ENCODE measurements at regions not wholly inside any gene's neighbourhood (a gene's known extent, or its start where the extent isn't known, plus 50 kb on each side); places are given as distances from the start of the nearest gene placed in this dataset.
A peak's percentile ranks its signal among the peaks of the same experiment; 100 is the strongest.
"Not testable (repeated sequence)": the region's sequence is repeated elsewhere in the genome, so short reads cannot be mapped to it uniquely, and the experiment has no call there.

DNA sequence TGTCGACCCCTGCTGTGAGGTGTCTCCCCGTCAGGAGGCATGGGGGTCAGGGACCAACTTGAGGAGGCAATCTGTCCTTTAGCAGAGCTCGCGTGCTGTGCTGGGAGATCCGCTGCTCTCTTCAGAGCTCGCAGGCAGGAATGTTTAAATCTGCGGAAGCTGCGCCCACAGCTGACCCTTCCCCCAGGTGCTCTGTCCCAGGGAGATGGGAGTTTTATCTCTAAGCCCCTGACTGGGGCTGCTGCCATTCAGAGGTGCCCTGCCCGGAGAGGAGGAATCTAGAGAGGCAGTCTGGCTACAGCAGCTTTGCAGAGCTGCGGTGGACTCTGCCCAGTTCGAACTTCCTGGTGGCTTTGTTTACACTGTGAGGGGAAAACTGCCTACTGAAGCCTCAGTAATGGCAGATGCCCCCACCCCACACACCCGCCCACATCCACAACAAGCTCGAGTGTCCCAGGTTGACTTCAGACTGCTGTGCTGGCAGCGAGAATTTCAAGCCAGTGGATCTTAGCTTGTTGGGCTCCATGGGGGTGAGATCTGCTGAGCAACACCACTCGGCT is 133.1 kb downstream of the CENPC start:
- DNase-seq (ENCODE audit: low spot score) = not testable (repeated sequence)

DNA sequence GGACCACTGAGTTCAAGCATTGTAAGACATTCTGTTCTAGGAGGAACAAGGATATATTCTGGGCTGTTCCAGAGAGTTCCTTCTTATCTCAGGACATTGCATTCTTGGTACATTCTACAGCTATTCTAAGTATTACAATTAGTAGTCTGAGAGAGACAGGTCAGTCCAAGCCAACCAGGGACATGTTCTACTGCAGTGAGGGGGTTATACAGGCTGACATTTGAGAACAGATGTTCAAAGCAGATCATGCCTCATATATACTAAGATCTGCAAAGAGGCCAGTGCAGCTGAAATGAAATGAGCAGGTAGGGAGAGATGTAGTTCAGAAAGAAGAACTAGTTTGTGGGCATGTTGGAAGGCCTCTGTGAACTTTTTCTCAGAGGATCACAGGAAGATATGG is 142.0 kb downstream of the CENPC start:
- DNase-seq (ENCODE audit: low spot score) = no peak

DNA sequence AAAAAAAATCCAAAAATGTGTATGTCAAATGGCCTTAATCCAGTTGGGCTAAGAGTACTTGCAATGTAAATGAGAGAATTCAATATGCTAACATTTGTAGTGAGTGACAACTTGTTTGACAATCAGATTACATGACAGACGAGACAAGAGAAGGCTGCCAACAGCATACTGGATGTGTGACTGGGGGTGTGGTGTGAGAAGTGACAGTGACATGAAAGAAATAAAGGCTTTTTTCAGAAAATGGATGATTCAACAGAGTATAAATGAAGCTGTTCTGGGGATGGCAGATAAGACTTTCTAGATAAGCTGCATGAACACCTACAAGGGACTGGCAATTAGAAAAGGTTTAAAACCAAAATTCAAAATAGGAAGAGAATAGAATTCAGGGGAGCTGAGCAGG is 143.4 kb downstream of the CENPC start:
- DNase-seq (ENCODE audit: low spot score) = no peak

DNA sequence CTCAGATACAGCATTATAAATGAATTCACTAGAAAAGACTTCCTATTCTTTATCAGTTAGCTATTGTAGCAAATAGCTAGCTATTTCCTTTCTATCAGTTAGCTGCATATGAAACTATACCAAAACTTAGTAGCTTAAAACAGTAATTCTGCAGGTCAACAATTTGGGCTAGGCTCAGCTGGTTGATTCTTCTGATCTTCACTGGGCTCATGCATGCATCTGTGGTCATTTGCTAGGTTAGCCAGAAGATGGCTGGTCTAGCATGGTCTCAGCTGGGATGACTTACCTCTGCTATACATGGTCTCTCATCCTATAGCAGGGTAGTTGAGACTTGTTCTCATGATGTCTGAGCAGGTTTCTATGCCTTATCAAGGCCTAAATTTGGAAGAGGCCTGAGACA is 147.4 kb downstream of the CENPC start:
- no peak for DNase-seq (ENCODE audit: low spot score)

DNA sequence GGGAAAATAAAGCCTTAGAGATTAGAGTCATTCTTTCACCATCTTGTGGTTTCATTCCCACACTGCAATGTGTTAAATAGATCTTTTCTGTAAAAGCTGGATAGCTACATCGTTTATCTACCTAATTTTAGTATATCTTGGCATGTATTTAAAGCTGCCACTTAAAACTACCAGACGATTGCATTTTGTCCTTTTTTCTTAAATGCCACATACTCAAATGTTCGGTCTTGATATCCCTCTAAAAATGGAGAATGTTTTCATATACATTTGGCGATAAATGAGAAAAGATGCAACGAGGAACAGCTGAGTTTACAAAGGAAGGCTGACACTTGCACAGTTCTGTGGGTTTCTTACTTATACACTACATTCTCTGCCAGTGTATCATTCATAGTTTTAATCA is 148.3 kb downstream of the CENPC start:
- DNase-seq (ENCODE audit: low spot score) = no peak

DNA sequence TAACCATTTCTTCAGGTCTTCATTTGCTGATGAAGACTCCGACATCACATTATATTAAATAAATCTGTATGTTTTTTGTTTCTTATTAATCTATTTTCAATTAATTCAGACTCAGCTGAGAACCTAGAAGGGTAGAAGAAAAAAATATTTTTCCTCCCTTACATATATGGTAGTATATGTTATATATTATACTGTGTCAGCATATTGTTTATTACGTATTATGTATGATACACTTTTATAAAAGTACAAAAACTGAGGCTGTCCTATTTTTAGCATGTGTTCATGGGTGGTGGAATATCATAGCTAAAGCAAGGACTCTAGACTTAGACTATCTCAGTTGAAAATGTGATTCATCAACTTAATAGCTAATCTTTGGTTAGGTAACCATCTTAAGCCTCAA is 149.3 kb downstream of the CENPC start:
- no peak for DNase-seq (ENCODE audit: low spot score)

DNA sequence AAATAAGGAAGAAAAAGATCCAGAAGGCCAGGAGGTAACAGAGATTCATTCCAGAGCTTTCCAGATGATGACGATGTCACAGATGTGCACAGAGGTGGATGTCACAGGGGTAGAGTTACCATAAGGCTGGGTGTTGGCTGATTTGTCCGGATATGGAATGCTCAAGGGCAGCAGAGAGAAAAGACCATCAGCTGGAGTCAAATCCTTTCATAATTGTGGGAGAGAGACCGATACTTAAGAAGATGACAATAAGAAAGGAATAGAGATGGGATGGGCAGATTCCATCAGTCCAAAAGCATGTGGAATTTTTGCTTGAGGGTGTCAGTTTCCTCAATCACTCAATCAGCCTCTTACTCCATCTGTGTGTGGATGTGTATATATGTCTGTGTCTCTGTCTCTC is 150.4 kb downstream of the CENPC start:
- no peak for DNase-seq (ENCODE audit: low spot score)

DNA sequence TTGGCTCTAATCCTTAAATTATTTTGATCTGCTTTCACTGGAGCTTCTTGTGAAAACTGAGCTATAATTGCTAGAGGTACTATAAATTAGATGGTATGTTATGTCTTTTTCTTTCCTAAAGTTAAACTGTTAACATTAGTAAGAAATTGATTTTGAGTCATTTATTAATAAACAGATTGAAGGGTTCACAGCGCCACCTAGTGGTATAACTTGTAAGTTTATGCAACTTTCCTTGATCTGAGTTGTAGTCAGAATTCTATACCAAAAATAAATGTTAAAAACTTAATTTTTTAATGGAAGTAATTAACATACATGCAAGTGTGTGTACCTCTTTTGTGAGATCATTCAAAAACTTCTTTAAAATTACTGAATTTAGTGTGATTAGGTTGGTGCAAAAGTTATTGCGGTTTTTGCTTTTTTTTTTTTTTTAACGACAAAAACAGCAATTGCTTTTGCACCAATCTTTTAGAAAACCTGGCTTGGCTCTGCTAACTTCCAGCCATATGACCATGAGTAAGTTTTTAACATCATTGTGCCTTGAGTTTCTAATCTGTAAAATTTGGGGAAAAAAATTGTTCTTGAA is 151.5 kb downstream of the CENPC start:
- DNase-seq (ENCODE audit: low spot score) = peak; percentile 58

DNA sequence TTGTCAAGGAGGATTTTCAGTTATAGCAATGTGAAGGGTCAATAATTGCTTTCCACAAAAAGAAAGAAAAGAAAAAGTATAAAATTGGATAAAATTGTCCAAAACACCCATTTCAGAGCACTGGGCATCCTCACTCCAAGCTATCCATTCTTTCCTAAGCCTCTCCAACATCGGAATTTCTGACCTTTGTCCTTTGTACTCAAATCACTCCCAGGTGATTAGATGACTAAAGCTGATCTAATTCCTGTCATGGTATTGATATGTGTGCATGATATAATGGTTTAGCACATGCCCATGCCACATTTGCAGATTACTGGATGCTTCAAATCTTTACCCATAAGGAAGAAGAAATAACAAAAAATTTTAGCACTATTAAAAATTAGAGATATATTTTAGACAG is 152.3 kb downstream of the CENPC start:
- DNase-seq (ENCODE audit: low spot score) = no peak

DNA sequence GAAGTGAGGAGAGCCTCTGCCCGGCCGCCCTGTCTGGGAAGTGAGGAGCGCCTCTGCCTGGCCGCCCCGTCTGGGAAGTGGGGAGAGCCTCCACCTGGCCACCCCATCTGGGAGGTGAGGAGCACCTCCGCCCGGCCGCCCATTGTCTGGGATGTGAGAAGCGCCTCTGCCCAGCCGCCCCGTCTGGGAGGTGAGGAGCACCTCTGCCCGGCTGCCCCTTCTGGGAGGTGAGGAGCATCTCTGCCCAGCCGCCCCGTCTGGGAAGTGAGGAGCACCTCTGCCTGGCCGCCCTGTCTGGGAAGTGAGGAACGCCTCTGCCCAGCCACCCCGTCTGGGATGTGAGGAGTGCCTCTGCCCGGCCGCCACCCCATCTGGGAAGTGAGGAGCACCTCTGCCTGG is 163.9 kb downstream of the CENPC start:
- not testable (repeated sequence) for DNase-seq (ENCODE audit: low spot score)

DNA sequence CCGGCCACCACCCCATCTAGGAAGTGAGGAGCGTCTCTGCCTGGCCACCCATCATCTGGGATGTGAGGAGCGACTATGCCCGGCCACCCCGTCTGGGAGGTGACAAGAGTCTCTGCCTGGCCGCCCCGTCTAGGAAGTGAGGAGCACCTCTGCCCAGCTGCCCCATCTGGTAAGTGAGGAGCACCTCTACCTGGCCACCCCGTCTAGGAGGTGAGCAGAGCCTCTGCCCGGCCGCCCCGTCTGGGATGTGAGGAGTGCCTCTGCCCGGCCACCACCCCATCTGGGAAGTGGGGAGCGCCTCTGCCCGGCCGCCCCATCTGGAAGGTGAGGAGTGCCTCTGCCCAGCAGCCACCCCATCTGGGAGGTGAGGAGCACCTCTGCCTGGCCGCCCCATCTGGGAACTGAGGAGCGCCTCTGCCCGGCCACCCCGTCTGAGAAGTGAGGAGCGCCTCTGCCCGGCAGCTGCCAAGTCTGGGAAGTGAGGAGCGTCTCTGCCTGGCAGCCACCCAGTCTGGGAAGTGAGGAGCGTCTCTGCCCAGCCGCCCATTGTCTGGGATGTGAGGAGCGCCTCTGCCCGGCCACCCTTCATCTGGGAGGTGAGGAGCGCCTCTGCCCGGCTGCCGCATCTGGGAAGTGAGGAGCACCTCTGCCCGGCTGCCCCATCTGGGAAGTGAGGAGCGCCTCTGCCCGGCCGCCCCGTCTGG is 164.4 kb downstream of the CENPC start:
- DNase-seq (ENCODE audit: low spot score) = not testable (repeated sequence)

DNA sequence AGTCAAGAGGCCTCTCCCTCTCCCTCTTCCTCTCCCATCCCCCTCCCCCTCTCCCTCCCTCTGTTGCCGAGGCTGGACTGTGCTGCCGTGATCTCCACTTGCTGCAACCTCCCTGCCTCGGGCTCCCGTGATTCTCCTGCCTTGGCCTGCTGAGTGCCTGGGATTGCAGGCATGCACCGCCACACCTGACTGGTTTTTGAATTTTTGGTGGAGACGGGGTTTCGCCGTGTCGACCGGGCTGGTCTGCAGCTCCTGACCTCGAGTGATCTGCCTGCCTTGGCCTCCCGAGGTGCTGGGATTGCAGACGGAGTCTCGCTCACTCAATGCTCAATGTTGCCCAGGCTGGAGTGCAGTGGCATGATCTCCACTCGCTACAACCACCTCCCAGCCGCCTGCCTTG is 165.1 kb downstream of the CENPC start:
- no peak for DNase-seq (ENCODE audit: low spot score)

DNA sequence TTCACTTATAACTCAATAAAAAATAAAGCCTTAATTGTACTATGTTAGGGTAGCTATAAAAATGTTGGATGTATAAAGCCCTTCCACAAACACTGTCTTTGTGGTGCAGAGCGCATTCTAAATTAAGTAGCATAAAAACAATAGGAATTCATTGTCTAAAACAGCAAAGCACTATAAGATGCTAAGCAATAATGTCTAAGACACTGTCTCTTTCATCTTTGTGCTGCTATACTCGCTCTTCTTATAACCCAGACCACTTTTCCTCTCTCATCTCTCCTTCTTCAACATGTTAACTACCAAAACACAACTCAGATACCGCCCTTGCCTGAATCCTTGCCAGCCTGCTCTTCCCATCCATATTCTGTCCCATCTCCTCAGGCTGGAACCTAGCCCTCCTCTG is 170.0 kb downstream of the CENPC start:
- no peak for DNase-seq (ENCODE audit: low spot score)

DNA sequence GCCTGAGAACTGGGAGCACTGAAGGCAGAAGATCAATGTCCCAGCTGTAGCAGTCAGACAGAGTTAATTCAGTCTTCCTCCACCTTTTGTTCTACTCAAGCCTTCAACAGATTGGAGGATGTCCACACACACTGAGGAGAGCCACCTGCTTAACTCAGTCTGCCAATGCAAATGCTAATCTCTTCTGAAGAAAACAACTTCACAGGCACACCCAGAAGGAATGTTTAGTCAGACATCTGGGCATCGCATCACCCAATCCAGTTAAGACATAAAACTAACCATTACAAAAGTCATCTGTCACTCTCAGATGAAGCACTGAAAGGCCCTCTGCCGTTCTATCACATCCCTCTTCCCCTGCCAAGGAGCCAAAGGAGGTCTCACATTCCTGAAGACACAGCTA is 173.7 kb downstream of the CENPC start:
- DNase-seq (ENCODE audit: low spot score) = no peak

DNA sequence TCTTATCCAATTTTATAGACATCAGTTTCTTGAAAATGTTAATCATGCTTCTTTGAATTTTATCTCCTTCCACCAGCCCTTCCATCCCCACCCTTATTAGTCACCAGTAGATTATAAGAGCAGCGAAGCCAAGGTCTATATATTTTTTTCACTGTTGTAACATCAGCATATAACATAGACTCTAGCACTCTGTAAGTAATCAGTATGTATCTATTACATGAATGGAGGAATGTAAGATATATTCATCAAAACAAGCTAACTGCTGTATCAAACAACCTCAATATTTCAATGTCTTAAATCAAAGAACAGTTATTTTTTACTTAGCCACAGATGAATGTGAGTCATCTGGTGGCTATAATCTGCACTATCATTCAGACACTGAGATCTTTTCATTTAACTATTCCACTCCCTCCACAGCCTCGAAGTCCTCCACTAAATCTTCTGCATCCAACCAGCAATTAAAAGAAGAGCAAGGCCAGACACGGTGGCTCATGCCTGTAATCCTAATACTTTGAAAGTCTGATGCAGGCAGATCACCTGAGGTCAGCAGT is 178.9 kb downstream of the CENPC start:
- DNase-seq (ENCODE audit: low spot score) = no peak

DNA sequence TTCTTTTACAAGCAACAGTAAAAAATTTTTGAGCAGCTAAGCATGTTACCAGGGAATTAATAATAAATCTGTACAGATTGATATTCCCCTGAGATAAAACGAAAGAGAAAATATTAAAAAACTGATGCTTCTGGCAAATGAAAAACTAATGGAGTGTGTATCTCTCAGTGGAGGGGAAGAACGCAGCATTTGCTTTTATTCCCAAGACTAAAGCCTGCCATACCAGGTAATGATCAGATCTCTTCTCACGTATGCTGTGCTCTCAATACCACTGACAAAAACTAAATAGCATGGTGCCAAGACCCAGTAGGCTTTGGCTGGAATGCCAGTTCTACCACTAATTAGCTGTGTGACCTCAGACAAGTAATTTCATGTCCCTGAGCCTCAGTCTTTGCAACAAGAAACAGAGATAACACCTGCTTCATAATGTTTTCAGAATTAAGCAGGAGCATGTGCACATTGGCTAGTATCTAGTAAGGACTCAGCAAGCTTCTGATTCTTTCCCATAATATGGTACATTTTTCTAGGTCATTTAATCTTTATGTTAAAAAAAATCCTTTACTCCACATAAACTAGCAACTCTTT is 179.6 kb downstream of the CENPC start:
- DNase-seq (ENCODE audit: low spot score) = no peak

DNA sequence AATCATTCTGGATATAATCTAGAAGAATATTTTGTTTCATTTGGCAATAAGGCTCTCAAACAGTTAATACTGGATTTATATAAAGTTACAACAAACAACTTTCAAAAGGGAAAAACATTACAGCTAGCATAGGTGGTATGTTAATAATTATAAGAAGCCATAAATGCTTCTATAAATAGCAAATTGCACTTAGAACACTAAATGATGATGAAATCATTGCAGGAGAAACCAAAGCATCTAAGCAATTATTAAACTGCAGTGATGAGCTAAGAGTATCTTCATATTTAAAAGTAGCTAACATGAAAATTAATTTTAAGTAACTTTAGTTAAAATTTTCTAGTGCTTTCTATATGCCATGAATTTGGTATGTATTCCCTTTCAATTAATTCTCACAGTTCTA is 189.5 kb downstream of the CENPC start:
- DNase-seq (ENCODE audit: low spot score) = no peak

DNA sequence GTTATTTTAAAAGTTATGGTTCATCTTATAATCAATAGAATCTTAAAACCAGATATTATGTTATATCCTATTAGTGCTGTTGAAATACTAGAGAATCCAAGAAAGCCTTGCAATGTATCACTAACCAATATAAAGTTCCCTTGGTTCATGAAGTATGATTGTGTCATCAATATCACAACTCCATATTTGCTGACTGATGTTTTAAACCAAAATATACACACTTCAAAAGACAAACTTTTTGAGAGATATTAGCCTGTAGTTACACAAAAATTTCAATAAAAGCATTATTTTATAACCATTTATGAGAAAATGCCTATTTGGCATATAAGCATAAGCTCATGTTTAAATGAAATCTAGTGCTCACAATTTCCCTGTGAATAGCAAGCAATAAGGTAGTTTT is 198.6 kb downstream of the CENPC start:
- no peak for DNase-seq (ENCODE audit: low spot score)

DNA sequence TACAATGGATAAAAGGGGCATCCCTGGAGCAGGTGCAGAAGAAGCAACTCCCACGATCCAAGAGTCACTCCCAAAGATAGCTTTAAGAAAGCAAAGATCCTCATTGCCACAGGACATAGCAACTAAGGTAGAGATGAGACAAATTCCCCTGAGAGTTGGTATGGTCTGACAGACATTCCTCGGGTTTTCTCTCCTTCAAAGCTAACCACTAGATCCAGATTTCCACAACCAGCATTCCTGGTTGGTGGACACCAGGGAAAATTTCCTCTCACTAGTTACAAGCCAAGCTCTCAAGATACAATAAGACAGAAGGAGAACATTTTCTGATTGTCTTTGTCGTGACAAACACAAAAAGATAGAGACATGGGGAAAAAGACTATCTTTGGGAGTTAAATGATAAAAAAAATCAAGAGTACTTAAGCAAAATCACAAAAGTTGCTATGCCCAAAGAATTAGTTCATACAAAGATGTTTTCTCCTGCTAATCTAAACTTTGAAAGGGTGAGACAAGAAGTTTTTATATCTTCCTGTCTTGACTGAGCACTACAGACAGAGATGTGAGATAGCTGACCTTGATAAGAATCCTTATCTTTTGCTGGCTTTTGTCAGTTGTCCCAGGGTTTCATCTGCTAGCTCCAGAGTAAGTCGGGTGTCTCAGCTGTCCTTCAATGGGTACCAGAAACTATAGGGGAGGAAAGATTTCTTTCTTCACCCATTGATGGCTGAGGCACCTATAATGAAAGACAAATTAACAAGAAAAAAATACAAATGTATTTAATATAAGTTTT is 200.5 kb downstream of the CENPC start:
- DNase-seq (ENCODE audit: low spot score) = no peak

DNA sequence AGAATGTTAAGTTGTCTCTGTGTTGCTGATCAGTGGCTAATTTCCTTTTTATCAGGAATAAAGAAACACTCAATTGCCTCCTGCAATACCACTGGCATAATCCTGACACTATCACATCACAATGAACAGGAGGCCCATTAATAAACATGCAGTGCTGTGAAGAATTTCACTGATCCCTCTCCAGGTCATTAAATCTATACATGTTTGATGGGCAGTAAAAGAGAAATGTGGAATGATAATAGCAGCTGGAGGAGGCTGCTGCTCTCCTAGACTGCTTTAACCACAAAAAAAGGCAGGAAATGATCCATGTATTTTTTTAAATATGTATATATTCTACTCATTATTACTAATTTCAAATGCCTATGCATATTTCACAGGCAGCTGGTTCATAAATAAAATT is 202.1 kb downstream of the CENPC start:
- no peak for DNase-seq (ENCODE audit: low spot score)

DNA sequence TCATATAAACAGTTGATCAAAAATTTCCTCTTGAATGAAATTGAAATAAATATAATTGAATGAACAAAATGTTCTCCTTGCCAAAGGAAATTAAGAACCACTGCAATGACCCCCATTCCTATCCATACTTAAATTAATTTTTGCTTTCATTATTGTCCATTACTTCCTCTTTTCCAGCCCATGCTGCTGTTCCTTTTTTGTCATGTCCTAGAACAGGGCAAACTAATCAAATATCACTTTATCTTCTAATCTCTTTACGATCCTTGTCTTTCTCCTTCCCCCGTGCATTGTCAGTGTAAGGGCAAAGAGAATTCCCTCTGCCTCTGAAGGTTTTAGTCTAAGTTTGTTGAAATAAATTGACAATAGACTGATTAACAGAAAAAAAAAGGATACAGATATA is 203.0 kb downstream of the CENPC start:
- no peak for DNase-seq (ENCODE audit: low spot score)

DNA sequence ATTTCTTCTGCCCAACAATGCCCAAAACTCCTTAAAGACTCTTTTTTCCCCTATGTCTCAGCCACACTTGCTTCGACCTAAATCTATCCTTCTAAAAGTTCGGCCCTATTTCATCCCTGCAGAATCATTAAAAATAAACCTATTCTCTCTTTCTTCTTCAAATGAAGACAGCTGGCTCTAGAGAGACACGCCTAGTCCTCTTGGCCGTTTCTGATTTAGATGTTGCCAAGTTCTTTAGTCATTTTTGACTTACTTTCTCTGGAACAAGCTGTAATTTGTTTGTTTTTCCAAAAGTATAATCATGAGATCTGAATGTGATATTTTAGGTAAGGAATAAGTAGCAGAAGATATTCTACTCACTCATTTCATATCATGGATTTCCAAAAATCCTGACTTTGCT is 211.6 kb downstream of the CENPC start:
- no peak for DNase-seq (ENCODE audit: low spot score)
